ENCODE measurements at regions not wholly inside any gene's neighbourhood (a gene's known extent, or its start where the extent isn't known, plus 50 kb on each side); places are given as distances from the start of the nearest gene placed in this dataset.

- Histone ChIP-seq H3K4me1 (ENCODE audit: low read length) (no peaks in the 10 kb centered on the region), H3K27ac (ENCODE audit: low read length) (no peak overlapping the region), H3K79me2 (ENCODE audit: low read length) (no peaks in the 10 kb centered on the region), H3K4me3 (ENCODE audit: low read length) (no peak overlapping the region), H3F3A (ENCODE audit: insufficient read depth, low read length) (no peaks in the 10 kb centered on the region), H3K9ac (ENCODE audit: low read length) (no peak overlapping the region), H3K36me3 (replicated peaks; ENCODE audit: insufficient read depth, low read length) (no peaks in the 10 kb centered on the region), H3K4me2 (ENCODE audit: low read depth, low read length) (no peak overlapping the region), H2AFZ (ENCODE audit: low read length) (no peak overlapping the region), H4K20me1 (ENCODE audit: insufficient read depth, low read length) (no peaks in the 10 kb centered on the region), H3K27me3 (replicated peaks; ENCODE audit: insufficient read depth, low read length) (peaks cover 20% of the 10 kb centered on the region), H3K9me3 (replicated peaks; ENCODE audit: insufficient read depth, low read length) (no peaks in the 10 kb centered on the region), H3K9me2 (replicated peaks; ENCODE audit: insufficient read depth, low read length) (no peaks in the 10 kb centered on the region)
- no peak for TF ChIP-seq CTCF (IDR thresholded peaks at IDR 0.05; ENCODE audit: low read length)
- TF ChIP-seq EZH2phosphoT487 (IDR thresholded peaks at IDR 0.05; ENCODE audit: low read length): no peak
- no peak for TF ChIP-seq EZH2 (optimal IDR thresholded peaks at IDR 0.05; ENCODE audit: low read depth, low read length)
- no peak for DNase-seq
Observed at GRCh38 chr10:131842351-131843088, 58.3 kb upstream of the PPP2R2D start.

DNA sequence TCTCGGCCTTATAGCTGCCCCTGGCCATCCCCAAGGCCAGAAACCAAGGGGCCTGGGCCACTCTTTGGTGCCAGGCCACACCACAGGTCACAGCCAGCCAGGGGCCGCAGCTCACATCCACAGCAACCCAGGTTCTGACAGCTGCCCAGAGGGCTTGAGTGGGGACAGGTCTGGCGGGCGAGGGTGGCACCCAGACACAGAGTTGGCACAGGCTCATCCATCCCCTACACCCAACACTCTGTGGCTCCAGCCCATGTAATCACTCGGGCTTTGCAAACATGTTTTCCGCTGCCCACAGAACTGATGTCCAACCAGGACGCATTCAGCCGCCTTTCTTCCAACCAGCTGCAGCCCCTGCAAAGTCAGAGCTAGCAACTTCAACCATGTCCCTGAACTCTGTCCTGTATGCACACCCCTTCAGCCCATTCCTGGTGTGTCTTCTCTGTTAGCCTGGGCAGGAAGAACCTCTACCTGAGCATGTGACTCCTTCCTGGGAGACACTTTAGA lies 57.7 kb upstream of the PPP2R2D start:
- H2AFZ ChIP-seq (ENCODE audit: low read length): no peak overlapping the region
- H3K4me1 ChIP-seq (ENCODE audit: low read length): no peaks in the 10 kb centered on the region
- no peaks in the 10 kb centered on the region for H3K36me3 ChIP-seq (replicated peaks; ENCODE audit: insufficient read depth, low read length)
- no peaks in the 10 kb centered on the region for H3K79me2 ChIP-seq (ENCODE audit: low read length)
- no peaks in the 10 kb centered on the region for H3K9me3 ChIP-seq (replicated peaks; ENCODE audit: insufficient read depth, low read length)
- H3F3A ChIP-seq (ENCODE audit: insufficient read depth, low read length): no peaks in the 10 kb centered on the region
- H3K9ac ChIP-seq (ENCODE audit: low read length): no peak overlapping the region
- H4K20me1 ChIP-seq (ENCODE audit: insufficient read depth, low read length): no peaks in the 10 kb centered on the region
- no peaks in the 10 kb centered on the region for H3K9me2 ChIP-seq (replicated peaks; ENCODE audit: insufficient read depth, low read length)
- H3K4me3 ChIP-seq (ENCODE audit: low read length): no peak overlapping the region
- TF ChIP-seq CTCF (IDR thresholded peaks at IDR 0.05; ENCODE audit: low read length): no peak
- TF ChIP-seq EZH2 (optimal IDR thresholded peaks at IDR 0.05; ENCODE audit: low read depth, low read length): no peak
- TF ChIP-seq EZH2phosphoT487 (IDR thresholded peaks at IDR 0.05; ENCODE audit: low read length): no peak
- no peak for DNase-seq
- peaks cover 25% of the 10 kb centered on the region for H3K27me3 ChIP-seq (replicated peaks; ENCODE audit: insufficient read depth, low read length)
- H3K4me2 ChIP-seq (ENCODE audit: low read depth, low read length): no peak overlapping the region
- H3K27ac ChIP-seq (ENCODE audit: low read length): no peak overlapping the region

DNA sequence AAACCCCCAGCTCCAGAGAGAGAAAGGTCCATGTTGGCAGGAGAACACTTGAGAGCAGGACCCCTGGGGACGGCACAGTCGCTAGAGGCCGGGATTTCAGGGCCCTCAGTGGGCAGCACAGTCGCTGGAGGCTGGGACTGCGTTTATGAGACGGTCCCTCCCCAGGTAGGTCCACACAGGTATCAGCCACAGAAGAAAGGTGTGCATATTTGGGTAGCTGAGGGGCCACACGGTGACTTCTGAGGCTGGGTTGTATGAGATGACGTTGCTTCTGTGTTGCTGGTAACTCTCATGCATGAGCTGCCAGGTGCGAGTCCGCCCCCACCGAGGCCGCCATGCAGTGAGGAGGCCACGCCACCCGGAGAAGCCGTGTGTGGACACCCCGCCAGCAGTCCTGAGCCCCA lies 56.9 kb upstream of the PPP2R2D start:
- Histone ChIP-seq H3K9me3 (replicated peaks; ENCODE audit: insufficient read depth, low read length) (no peaks in the 10 kb centered on the region), H3K4me3 (ENCODE audit: low read length) (no peak overlapping the region), H3F3A (ENCODE audit: insufficient read depth, low read length) (no peaks in the 10 kb centered on the region), H3K4me2 (ENCODE audit: low read depth, low read length) (no peak overlapping the region), H3K9ac (ENCODE audit: low read length) (no peak overlapping the region), H3K36me3 (replicated peaks; ENCODE audit: insufficient read depth, low read length) (no peaks in the 10 kb centered on the region), H4K20me1 (ENCODE audit: insufficient read depth, low read length) (no peaks in the 10 kb centered on the region), H3K9me2 (replicated peaks; ENCODE audit: insufficient read depth, low read length) (no peaks in the 10 kb centered on the region), H2AFZ (ENCODE audit: low read length) (no peak overlapping the region), H3K4me1 (ENCODE audit: low read length) (no peaks in the 10 kb centered on the region), H3K27ac (ENCODE audit: low read length) (no peak overlapping the region), H3K79me2 (ENCODE audit: low read length) (no peaks in the 10 kb centered on the region), H3K27me3 (replicated peaks; ENCODE audit: insufficient read depth, low read length) (peaks cover 32% of the 10 kb centered on the region)
- TF ChIP-seq CTCF (IDR thresholded peaks at IDR 0.05; ENCODE audit: low read length) (no peak), EZH2phosphoT487 (IDR thresholded peaks at IDR 0.05; ENCODE audit: low read length) (no peak), EZH2 (optimal IDR thresholded peaks at IDR 0.05; ENCODE audit: low read depth, low read length) (no peak)
- DNase-seq: no peak

Data from MM.1S (cell line).